ENCODE measurements at regions not wholly inside any gene's neighbourhood (a gene's known extent, or its start where the extent isn't known, plus 50 kb on each side); places are given as distances from the start of the nearest gene placed in this dataset.

DNA sequence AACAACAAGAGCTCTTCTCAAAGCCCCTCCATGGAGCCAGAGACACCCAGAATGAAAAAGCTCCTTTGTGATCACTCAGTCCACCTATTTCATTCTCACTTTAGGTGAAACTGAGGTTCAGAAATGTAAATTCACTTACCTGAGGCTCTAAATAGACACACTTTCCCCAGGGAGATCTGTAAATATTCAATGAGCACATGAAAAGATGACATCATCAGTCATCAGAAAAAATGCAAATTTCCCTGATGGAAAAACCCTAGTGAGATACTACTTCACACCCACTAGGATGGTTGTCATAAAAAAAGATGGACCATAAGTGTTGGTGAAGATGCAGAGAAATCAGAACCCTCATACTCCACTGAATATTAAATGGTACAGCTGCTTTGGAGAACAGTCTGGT lies 339.2 kb downstream of the EN1 start:
- TF ChIP-seq, protein P1, sequence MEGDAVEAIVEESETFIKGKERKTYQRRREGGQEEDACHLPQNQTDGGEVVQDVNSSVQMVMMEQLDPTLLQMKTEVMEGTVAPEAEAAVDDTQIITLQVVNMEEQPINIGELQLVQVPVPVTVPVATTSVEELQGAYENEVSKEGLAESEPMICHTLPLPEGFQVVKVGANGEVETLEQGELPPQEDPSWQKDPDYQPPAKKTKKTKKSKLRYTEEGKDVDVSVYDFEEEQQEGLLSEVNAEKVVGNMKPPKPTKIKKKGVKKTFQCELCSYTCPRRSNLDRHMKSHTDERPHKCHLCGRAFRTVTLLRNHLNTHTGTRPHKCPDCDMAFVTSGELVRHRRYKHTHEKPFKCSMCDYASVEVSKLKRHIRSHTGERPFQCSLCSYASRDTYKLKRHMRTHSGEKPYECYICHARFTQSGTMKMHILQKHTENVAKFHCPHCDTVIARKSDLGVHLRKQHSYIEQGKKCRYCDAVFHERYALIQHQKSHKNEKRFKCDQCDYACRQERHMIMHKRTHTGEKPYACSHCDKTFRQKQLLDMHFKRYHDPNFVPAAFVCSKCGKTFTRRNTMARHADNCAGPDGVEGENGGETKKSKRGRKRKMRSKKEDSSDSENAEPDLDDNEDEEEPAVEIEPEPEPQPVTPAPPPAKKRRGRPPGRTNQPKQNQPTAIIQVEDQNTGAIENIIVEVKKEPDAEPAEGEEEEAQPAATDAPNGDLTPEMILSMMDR (IDR thresholded peaks at IDR 0.05; ENCODE audit: insufficient read depth, low read length, missing control alignments) = no peak
- CTCF ChIA-PET = interaction anchor here (1.7 kb wide), 1 partner anchor 13 kb away, joined by 6 read pairs; no protein-coding TSS in a partner anchor
- H3K4me3 ChIP-seq (ENCODE audit: low read depth, low read length) = no peak overlapping the region
- POLR2A ChIA-PET = no interaction called here
- no peak for DNase-seq (ENCODE audit: low read depth, low spot score)

DNA sequence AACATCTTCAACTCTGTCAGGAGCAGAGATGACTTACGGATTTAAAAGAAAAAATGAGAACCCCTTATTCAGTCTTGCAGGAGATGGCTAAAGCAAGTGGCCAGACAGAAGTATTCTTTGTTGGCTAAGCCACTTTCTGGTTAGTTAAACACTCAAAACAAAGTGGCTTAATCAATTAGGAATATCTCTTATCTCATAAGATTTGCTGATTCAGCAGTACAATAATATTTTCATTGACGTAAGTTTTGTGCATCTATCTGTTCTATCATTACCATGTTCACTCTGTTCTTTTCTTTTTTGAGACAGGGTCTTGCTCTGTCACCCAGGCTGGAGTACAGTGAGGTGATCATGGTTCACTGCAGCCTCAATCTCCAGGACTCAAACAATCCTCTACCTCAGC lies 342.0 kb downstream of the EN1 start:
- ChIA-PET CTCF (no interaction called here), POLR2A (interaction anchor here (0.8 kb wide), 1 partner anchor 343 kb away, joined by 3 read pairs; no protein-coding TSS in a partner anchor)
- no peak for DNase-seq (ENCODE audit: low read depth, low spot score)
- TF ChIP-seq, protein P1 (IDR thresholded peaks at IDR 0.05; ENCODE audit: insufficient read depth, low read length, missing control alignments) = no peak
- H3K4me3 ChIP-seq (ENCODE audit: low read depth, low read length) = no peak overlapping the region

DNA sequence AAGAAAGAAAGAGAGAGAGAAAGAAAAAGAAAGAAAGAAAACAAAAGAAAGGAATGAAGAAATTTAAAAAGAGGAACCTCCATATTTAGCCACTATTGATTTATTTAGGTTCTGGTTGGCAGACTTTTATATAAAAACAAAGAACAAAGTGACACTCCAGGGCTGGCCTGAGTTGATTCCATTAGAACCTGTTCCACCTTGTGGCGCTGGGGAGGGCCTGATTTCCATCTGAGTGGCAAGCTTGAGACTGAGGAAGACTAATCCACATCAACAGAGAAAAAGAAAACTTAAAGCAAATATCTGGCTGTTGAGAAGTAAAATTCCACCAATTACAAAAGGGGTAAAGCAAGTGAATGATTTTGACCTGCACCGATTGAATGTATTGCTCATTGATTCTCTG lies 345.3 kb downstream of the EN1 start:
- no peak for DNase-seq (ENCODE audit: low read depth, low spot score)
- CTCF ChIA-PET = no interaction called here
- H3K4me3 ChIP-seq (ENCODE audit: low read depth, low read length) = no peak overlapping the region
- TF ChIP-seq, protein P1 (IDR thresholded peaks at IDR 0.05; ENCODE audit: insufficient read depth, low read length, missing control alignments) = no peak
- POLR2A ChIA-PET = no interaction called here

DNA sequence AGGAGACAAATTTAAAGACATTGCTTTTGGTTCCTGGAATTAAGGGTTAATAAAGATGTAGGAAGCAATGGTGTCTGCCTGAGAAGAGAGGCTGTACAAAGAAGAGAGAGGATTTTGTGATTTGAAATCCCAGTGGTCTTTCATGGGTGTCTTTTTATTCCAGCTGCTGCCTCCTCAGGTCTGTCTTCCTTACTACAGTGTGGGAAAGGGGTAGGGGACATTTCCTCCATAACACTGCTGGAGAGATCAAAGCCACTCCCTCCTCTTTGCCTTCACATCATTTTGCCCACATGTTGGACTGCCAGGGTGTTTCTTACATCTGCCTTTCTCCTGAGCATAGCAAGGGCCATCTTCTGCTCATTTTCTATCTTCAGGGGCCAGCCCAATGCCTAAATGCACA lies 348.5 kb downstream of the EN1 start:
- ChIA-PET POLR2A (no interaction called here), CTCF (no interaction called here)
- no peak overlapping the region for H3K4me3 ChIP-seq (ENCODE audit: low read depth, low read length)
- TF ChIP-seq, protein P1 (IDR thresholded peaks at IDR 0.05; ENCODE audit: insufficient read depth, low read length, missing control alignments) = no peak
- no peak for DNase-seq (ENCODE audit: low read depth, low spot score)

DNA sequence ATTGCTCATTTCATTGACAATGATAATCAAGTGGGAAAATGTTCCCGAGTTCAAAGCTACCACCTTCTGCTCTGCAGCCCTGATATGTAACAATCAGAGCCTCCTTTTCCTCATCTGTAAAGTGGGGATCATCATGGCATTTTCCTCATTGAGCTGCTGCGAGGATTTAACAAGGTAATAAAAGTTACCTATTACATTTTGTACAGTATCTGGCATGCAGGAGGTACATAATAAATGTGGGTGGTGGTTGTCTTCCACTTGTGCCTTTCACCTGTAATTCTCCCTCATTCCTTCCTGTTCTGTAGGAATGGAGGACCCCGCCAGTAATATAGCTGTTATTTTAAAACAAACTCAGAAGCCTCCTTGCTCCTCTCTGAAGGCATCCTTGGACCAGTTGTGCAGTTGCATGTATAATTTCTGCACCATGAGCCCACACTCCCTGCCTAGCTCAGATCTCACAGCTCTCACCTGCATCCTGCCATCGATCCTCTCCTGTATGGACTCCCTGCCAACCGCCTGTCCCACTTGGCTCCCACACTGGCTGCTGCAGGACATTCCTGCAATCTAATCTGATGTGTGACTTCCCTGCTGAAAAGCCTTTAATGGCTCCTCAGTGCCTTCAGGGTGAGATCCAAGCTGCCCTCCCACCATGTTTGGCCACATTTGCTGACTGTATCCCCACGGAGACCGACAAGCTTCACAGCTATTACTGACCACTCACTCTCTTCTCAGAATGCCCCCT lies 350.4 kb downstream of the EN1 start:
- no peak overlapping the region for H3K4me3 ChIP-seq (ENCODE audit: low read depth, low read length)
- CTCF ChIA-PET = no interaction called here

DNA sequence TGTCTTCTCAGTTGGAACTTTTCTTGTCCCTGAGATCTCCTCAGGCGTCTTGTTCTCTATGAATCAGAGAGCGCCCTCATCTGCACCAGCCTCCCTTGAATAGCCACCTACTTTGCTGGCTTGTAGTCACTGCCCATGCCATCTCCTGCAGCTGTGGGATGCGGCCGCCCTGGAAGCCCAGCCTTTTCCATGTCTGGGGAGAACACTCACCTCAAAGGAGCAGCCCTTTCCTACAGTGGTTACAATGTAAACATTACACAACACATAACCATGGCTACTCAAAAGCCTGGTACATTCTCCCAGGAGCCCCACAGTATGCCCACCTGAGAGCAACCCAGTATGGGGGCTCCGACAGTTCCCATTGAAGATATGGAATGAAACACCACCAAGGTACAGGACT lies 351.0 kb downstream of the EN1 start:
- no peak for DNase-seq (ENCODE audit: low read depth, low spot score)
- POLR2A ChIA-PET = no interaction called here
- CTCF ChIA-PET = no interaction called here
- TF ChIP-seq, protein P1 (IDR thresholded peaks at IDR 0.05; ENCODE audit: insufficient read depth, low read length, missing control alignments) = no peak
- no peak overlapping the region for H3K4me3 ChIP-seq (ENCODE audit: low read depth, low read length)

More for the DNA sequence above, 350.4 kb downstream of the EN1 start:
- POLR2A ChIA-PET = no interaction called here
- no peak for DNase-seq (ENCODE audit: low read depth, low spot score)
- TF ChIP-seq, protein P1 (IDR thresholded peaks at IDR 0.05; ENCODE audit: insufficient read depth, low read length, missing control alignments) = no peak

Measured in AG04449 (cell line).